ENCODE measurements at regions not wholly inside any gene's neighbourhood (a gene's known extent, or its start where the extent isn't known, plus 50 kb on each side); places are given as distances from the start of the nearest gene placed in this dataset.

DNA sequence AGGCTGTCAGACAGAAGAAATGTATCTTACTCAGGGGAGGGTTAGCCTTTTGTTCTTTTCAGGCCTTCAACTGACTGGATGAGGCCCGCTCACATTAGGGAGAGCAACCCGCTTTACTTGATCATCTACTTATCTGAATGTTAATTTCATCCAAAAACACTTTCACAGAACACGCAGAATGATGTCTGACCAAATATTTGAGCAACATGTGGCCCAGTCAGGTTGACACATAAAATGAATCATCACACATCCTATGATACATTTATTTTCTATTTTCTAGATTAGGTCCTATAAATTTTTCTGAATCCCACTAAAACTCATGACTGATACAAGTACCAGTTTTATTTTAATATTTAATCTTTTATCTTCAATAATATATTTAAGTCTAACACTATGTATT is 260.3 kb downstream of the IL15 start:
- FAIRE-seq = no peak
- CTCF ChIA-PET (ENCODE audit: low intra/inter-chr PET ratio, low total read pairs) = no interaction called here
- no peak overlapping the region for H3K27ac ChIP-seq (ENCODE audit: extremely low read length, insufficient read depth, low read length)

DNA sequence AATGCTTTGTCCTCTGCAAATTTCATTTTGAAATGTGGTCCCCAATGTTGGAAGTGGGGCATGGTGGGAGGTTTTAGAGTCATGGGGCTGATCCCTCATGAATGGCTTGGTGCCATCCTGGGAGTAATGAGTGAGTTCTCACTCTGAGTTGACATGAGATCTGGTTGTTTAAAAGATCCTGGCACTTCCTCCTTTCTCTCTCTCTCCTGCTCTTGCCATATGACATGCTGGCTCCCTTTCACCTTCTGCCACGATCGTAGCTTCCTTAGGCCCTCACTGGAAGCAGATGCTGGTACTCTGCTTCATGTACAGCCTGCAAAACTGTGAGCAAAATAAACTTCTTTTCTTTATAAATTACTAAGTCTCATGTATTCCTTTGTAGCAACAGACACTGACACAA is 262.0 kb downstream of the IL15 start:
- Histone ChIP-seq H4K20me1 (ENCODE audit: insufficient read depth, low read length) (no peaks in the 10 kb centered on the region), H3K36me3 (replicated peaks in 1 of 2; ENCODE audit: control insufficient read depth in 1 of 2, insufficient read depth in 2 of 2, low read length in 2 of 2) (no peaks in the 10 kb centered on the region), H3K9me3 (ENCODE audit: low read length) (no peaks in the 10 kb centered on the region), H3K4me2 (ENCODE audit: low read depth, low read length) (no peak overlapping the region), H3K4me1 (ENCODE audit: insufficient read depth, low read length) (no peaks in the 10 kb centered on the region), H3K79me2 (ENCODE audit: insufficient read depth, low read length) (no peaks in the 10 kb centered on the region), H3K4me3 (replicated peaks in 1 of 3; ENCODE audit: insufficient read depth in 1 of 3, low read depth in 2 of 3, low read length in 3 of 3) (no peak overlapping the region), H2AFZ (ENCODE audit: low read length) (no peak overlapping the region), H3K9ac (ENCODE audit: insufficient read depth, low read depth, low read length) (no peak overlapping the region), H3K27me3 (ENCODE audit: control insufficient read depth in 1 of 2, insufficient read depth in 2 of 2, low read length in 2 of 2) (no peaks in the 10 kb centered on the region), H3K27ac (ENCODE audit: extremely low read length, insufficient read depth, low read length) (no peak overlapping the region)
- POLR2A ChIA-PET = no interaction called here
- no peak for ATAC-seq
- CTCF ChIA-PET (ENCODE audit: low intra/inter-chr PET ratio, low total read pairs) = no interaction called here
- intact Hi-C loops (cut with micrococcal nuclease; ENCODE audit: unreplicated experiment) = no loop called here
- whole genome bisulfite sequencing (ENCODE audit: low lambda C conversion rate) = 24% methylated on average over 2 of the region's 2 CpGs
- no peak for FAIRE-seq
- no TSS peak for BruUV-seq (replicated peaks)
- DNase-seq (ENCODE audit: low spot score) = no peak
- in situ Hi-C loops (cut with HindIII; ENCODE audit: extremely low pct_ligation_motif_present, low pct_unique_long_range_greater_than_20kb) = no loop called here
- TF ChIP-seq CHD2 (IDR thresholded peaks at IDR 0.05; ENCODE audit: low read depth, low read length) (no peak), MXI1 (IDR thresholded peaks at IDR 0.05; ENCODE audit: borderline replicate concordance, low read depth, low read length) (no peak), HOXA7 (CRISPR knock-in tag; IDR thresholded peaks at IDR 0.05) (no peak), CBX1 (IDR thresholded peaks at IDR 0.05; ENCODE audit: low read depth) (no peak), CEBPG (CRISPR knock-in tag; IDR thresholded peaks at IDR 0.05) (no peak), RFX3 (CRISPR knock-in tag; IDR thresholded peaks at IDR 0.05) (no peak), EHMT2 (IDR thresholded peaks at IDR 0.05; ENCODE audit: borderline replicate concordance, low read depth, low read length) (no peak), JARID2 (CRISPR knock-in tag; IDR thresholded peaks at IDR 0.05; ENCODE audit: insufficient replicate concordance) (no peak), SMAD9 (CRISPR knock-in tag; IDR thresholded peaks at IDR 0.05) (no peak), NFATC3 (CRISPR knock-in tag; IDR thresholded peaks at IDR 0.05) (no peak), ZBTB8A (CRISPR knock-in tag; IDR thresholded peaks at IDR 0.05; ENCODE audit: borderline replicate concordance, low read depth) (no peak)
- TF ChIP-seq, protein P1, sequence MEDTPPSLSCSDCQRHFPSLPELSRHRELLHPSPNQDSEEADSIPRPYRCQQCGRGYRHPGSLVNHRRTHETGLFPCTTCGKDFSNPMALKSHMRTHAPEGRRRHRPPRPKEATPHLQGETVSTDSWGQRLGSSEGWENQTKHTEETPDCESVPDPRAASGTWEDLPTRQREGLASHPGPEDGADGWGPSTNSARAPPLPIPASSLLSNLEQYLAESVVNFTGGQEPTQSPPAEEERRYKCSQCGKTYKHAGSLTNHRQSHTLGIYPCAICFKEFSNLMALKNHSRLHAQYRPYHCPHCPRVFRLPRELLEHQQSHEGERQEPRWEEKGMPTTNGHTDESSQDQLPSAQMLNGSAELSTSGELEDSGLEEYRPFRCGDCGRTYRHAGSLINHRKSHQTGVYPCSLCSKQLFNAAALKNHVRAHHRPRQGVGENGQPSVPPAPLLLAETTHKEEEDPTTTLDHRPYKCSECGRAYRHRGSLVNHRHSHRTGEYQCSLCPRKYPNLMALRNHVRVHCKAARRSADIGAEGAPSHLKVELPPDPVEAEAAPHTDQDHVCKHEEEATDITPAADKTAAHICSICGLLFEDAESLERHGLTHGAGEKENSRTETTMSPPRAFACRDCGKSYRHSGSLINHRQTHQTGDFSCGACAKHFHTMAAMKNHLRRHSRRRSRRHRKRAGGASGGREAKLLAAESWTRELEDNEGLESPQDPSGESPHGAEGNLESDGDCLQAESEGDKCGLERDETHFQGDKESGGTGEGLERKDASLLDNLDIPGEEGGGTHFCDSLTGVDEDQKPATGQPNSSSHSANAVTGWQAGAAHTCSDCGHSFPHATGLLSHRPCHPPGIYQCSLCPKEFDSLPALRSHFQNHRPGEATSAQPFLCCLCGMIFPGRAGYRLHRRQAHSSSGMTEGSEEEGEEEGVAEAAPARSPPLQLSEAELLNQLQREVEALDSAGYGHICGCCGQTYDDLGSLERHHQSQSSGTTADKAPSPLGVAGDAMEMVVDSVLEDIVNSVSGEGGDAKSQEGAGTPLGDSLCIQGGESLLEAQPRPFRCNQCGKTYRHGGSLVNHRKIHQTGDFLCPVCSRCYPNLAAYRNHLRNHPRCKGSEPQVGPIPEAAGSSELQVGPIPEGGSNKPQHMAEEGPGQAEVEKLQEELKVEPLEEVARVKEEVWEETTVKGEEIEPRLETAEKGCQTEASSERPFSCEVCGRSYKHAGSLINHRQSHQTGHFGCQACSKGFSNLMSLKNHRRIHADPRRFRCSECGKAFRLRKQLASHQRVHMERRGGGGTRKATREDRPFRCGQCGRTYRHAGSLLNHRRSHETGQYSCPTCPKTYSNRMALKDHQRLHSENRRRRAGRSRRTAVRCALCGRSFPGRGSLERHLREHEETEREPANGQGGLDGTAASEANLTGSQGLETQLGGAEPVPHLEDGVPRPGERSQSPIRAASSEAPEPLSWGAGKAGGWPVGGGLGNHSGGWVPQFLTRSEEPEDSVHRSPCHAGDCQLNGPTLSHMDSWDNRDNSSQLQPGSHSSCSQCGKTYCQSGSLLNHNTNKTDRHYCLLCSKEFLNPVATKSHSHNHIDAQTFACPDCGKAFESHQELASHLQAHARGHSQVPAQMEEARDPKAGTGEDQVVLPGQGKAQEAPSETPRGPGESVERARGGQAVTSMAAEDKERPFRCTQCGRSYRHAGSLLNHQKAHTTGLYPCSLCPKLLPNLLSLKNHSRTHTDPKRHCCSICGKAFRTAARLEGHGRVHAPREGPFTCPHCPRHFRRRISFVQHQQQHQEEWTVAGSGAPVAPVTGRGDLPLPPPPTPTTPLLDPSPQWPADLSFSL (CRISPR knock-in tag; IDR thresholded peaks at IDR 0.05) = no peak

More for the DNA sequence above, 260.3 kb downstream of the IL15 start:
- no peak overlapping the region for H3K4me2 ChIP-seq (ENCODE audit: low read depth, low read length)
- WGBS (ENCODE audit: low lambda C conversion rate) = 25% methylated on average over 3 of the region's 3 CpGs
- no peak for TF ChIP-seq ZNF678 (CRISPR knock-in tag; IDR thresholded peaks at IDR 0.05)
- no peak for TF ChIP-seq ZSCAN20 (CRISPR knock-in tag; IDR thresholded peaks at IDR 0.05; ENCODE audit: borderline replicate concordance)
- no peak for TF ChIP-seq HES4 (CRISPR knock-in tag; IDR thresholded peaks at IDR 0.05; ENCODE audit: borderline replicate concordance)
- no peak for TF ChIP-seq MLLT10 (CRISPR knock-in tag; IDR thresholded peaks at IDR 0.05)
- no peak for DNase-seq (ENCODE audit: low spot score)
- BruUV-seq (replicated peaks) = no TSS peak
- H4K20me1 ChIP-seq (ENCODE audit: insufficient read depth, low read length) = no peaks in the 10 kb centered on the region
- no peaks in the 10 kb centered on the region for H3K27me3 ChIP-seq (ENCODE audit: control insufficient read depth in 1 of 2, insufficient read depth in 2 of 2, low read length in 2 of 2)
- H2AFZ ChIP-seq (ENCODE audit: low read length) = no peak overlapping the region
- H3K9me3 ChIP-seq (ENCODE audit: low read length) = no peaks in the 10 kb centered on the region
- no peaks in the 10 kb centered on the region for H3K4me1 ChIP-seq (ENCODE audit: insufficient read depth, low read length)
- intact Hi-C loops (cut with micrococcal nuclease; ENCODE audit: unreplicated experiment) = no loop called here
- POLR2A ChIA-PET = no interaction called here
- no peak overlapping the region for H3K4me3 ChIP-seq (replicated peaks in 1 of 3; ENCODE audit: insufficient read depth in 1 of 3, low read depth in 2 of 3, low read length in 3 of 3)
- H3K9ac ChIP-seq (ENCODE audit: insufficient read depth, low read depth, low read length) = no peak overlapping the region
- ATAC-seq = no peak
- H3K79me2 ChIP-seq (ENCODE audit: insufficient read depth, low read length) = no peaks in the 10 kb centered on the region
- in situ Hi-C loops (cut with HindIII; ENCODE audit: extremely low pct_ligation_motif_present, low pct_unique_long_range_greater_than_20kb) = no loop called here
- H3K36me3 ChIP-seq (replicated peaks in 1 of 2; ENCODE audit: control insufficient read depth in 1 of 2, insufficient read depth in 2 of 2, low read length in 2 of 2) = no peaks in the 10 kb centered on the region
